HG03342 (cell line): ENCODE measurements at regions not wholly inside any gene's neighbourhood (a gene's known extent, or its start where the extent isn't known, plus 50 kb on each side); places are given as distances from the start of the nearest gene placed in this dataset.

Source experiments
- ATAC-seq: cut with Tn5 transposase; IDR thresholded peaks from one replicate; pipeline ENCODE4 v1.9.1; 2021; ENCODE audit warnings: mild to moderate bottlenecking, moderate library complexity; ENCODE audit not compliant: unreplicated experiment

- ATAC-seq = no peak
These were observed 54.2 kb upstream of the MLIP start for GRCh38 chr6:54057058-54057457.

GRCh38 chr6:54058236-54058635 is 53.0 kb upstream of the MLIP start:
- no peak for ATAC-seq

GRCh38 chr6:54059683-54060082 is 51.6 kb upstream of the MLIP start:
- no peak for ATAC-seq

GRCh38 chr6:54060286-54060685 is 51.0 kb upstream of the MLIP start:
- no peak for ATAC-seq
